ENCODE measurements at regions not wholly inside any gene's neighbourhood (a gene's known extent, or its start where the extent isn't known, plus 50 kb on each side); places are given as distances from the start of the nearest gene placed in this dataset.

GRCh38 chr10:128221117-128221516 is 94.9 kb upstream of the MKI67 start:
- Histone ChIP-seq H3K27me3 (no peaks in the 10 kb centered on the region), H3K36me3 (no peaks in the 10 kb centered on the region), H3K4me1 (no peaks in the 10 kb centered on the region), H3K9me3 (no peaks in the 10 kb centered on the region), H3K27ac (no peak overlapping the region), H3K4me3 (no peak overlapping the region)
- intact Hi-C loops (cut with DNase I; ENCODE audit: low total_unique reads), result no loop called here
- TF ChIP-seq POLR2A (IDR thresholded peaks at IDR 0.05) (no peak), CTCF (IDR thresholded peaks at IDR 0.05) (no peak)
- no peak for DNase-seq

GRCh38 chr10:128221807-128222206 is 95.6 kb upstream of the MKI67 start:
- Histone ChIP-seq H3K4me3 (no peak overlapping the region), H3K27me3 (no peaks in the 10 kb centered on the region), H3K36me3 (no peaks in the 10 kb centered on the region), H3K9me3 (no peaks in the 10 kb centered on the region), H3K27ac (no peak overlapping the region), H3K4me1 (no peaks in the 10 kb centered on the region)
- DNase-seq, result no peak
- no peak for TF ChIP-seq CTCF (IDR thresholded peaks at IDR 0.05)
- no peak for TF ChIP-seq POLR2A (IDR thresholded peaks at IDR 0.05)
- intact Hi-C loops (cut with DNase I; ENCODE audit: low total_unique reads), result no loop called here

GRCh38 chr10:128222332-128222849 is 96.2 kb upstream of the MKI67 start:
- intact Hi-C loops (cut with DNase I; ENCODE audit: low total_unique reads), result no loop called here
- H3K9me3 ChIP-seq, result no peaks in the 10 kb centered on the region
- no peak overlapping the region for H3K27ac ChIP-seq
- no peak for DNase-seq
- H3K27me3 ChIP-seq, result no peaks in the 10 kb centered on the region
- H3K4me1 ChIP-seq, result no peaks in the 10 kb centered on the region
- H3K4me3 ChIP-seq, result no peak overlapping the region
- no peaks in the 10 kb centered on the region for H3K36me3 ChIP-seq
- no peak for TF ChIP-seq CTCF (IDR thresholded peaks at IDR 0.05)
- no peak for TF ChIP-seq POLR2A (IDR thresholded peaks at IDR 0.05)

GRCh38 chr10:128230401-128230800 is 104.2 kb upstream of the MKI67 start:
- DNase-seq, result no peak
- H3K4me3 ChIP-seq, result no peak overlapping the region
- no peak for TF ChIP-seq CTCF (IDR thresholded peaks at IDR 0.05)
- no peak for TF ChIP-seq POLR2A (IDR thresholded peaks at IDR 0.05)
- no peak overlapping the region for H3K27ac ChIP-seq
- intact Hi-C loops (cut with DNase I; ENCODE audit: low total_unique reads), result no loop called here
- no peaks in the 10 kb centered on the region for H3K9me3 ChIP-seq
- no peaks in the 10 kb centered on the region for H3K27me3 ChIP-seq
- no peaks in the 10 kb centered on the region for H3K36me3 ChIP-seq
- no peaks in the 10 kb centered on the region for H3K4me1 ChIP-seq

GRCh38 chr10:128233422-128233821 is 107.2 kb upstream of the MKI67 start:
- H3K9me3 ChIP-seq, result no peaks in the 10 kb centered on the region

More at GRCh38 chr10:128233422-128233821, 107.2 kb upstream of the MKI67 start:
- TF ChIP-seq CTCF (IDR thresholded peaks at IDR 0.05) (no peak), POLR2A (IDR thresholded peaks at IDR 0.05) (no peak)
- H3K4me3 ChIP-seq, result no peak overlapping the region
- H3K36me3 ChIP-seq, result no peaks in the 10 kb centered on the region
- intact Hi-C loops (cut with DNase I; ENCODE audit: low total_unique reads), result no loop called here
- H3K27me3 ChIP-seq, result no peaks in the 10 kb centered on the region
- no peak for DNase-seq
- no peaks in the 10 kb centered on the region for H3K4me1 ChIP-seq
- no peak overlapping the region for H3K27ac ChIP-seq

All from uterus (tissue), 3 donors.